Lung (tissue), 11 donors: ENCODE measurements at regions not wholly inside any gene's neighbourhood (a gene's known extent, or its start where the extent isn't known, plus 50 kb on each side); places are given as distances from the start of the nearest gene placed in this dataset.

Source experiments
- ATAC-seq: fragments of 200-7000 bp; cut with Tn5 transposase; one replicate; pipeline ENCODE4 v1.9.1; 2020; ENCODE audit warnings: moderate number of reproducible peaks; ENCODE audit not compliant: insufficient read depth, low FRiP score
- DNase-seq, 3 donors: peaks; one replicate each; pipeline ENCODE4 v3.0.0-alpha.2; 2013 to 2017
- H3K27ac ChIP-seq, 2 donors: one replicate each; pipeline ENCODE4 v1.5.1; 2013; ENCODE audit warnings: mild to moderate bottlenecking in 2 of 2, moderate library complexity in 2 of 2, control low read depth in 1 of 2, inconsistent platforms in 1 of 2, low read depth in 1 of 2, low read length in 1 of 2
- H3K27me3 ChIP-seq, 3 donors: one replicate each; pipeline ENCODE4 v1.5.1; 2013; ENCODE audit warnings: low read length in 2 of 3; ENCODE audit not compliant: control insufficient read depth in 3 of 3, insufficient read depth in 3 of 3
- H3K36me3 ChIP-seq, 4 donors: one replicate each; pipeline ENCODE4 v1.5.1; 2013; ENCODE audit warnings: low read length in 4 of 4, mild to moderate bottlenecking in 1 of 4, moderate library complexity in 1 of 4; ENCODE audit not compliant: control insufficient read depth in 4 of 4, insufficient read depth in 4 of 4
- H3K4me1 ChIP-seq, 5 donors: one replicate each; pipeline ENCODE4 v1.5.1; 2013; ENCODE audit warnings: low read length in 5 of 5, mild to moderate bottlenecking in 2 of 5, moderate library complexity in 1 of 5; ENCODE audit not compliant: control insufficient read depth in 5 of 5, insufficient read depth in 5 of 5
- H3K4me3 ChIP-seq: one replicate; pipeline ENCODE4 v1.5.1; 2013; ENCODE audit warnings: mild to moderate bottlenecking, control low read depth, moderate library complexity
- H3K9ac ChIP-seq, 2 donors: one replicate each; pipeline ENCODE4 v1.5.1; 2013; ENCODE audit warnings: low read length in 2 of 2, control low read depth in 1 of 2; ENCODE audit not compliant: insufficient read depth in 1 of 2
- H3K9me3 ChIP-seq, 4 donors: one replicate each; pipeline ENCODE4 v1.5.1; 2013; ENCODE audit warnings: low read length in 3 of 4, mild to moderate bottlenecking in 1 of 4, moderate library complexity in 1 of 4; ENCODE audit not compliant: control insufficient read depth in 4 of 4, insufficient read depth in 3 of 4
- WGBS, 2 donors: extraction: QIAGEN DNeasy Blood & Tissue Kit; methylation state at CpG; one replicate each; pipeline ENCODE4 v1.1.7; 2013; 5-methylcytosine and 5-hydroxymethylcytosine counted together
- TF ChIP-seq, protein P1 (sequence below): IDR thresholded peaks from 2 replicates; pipeline ENCODE4 v1.5.1; 2012; ENCODE audit warnings: mild to moderate bottlenecking; ENCODE audit errors: control extremely low read depth, extremely low read depth
- donor health status: control.
- donor health status: control.
- donor health status: Bipolar disorder and iron deficiency.
- donor health status: healthy.
- donor health status: DM: yes; HTN: yes; CAD: no.

DNA sequence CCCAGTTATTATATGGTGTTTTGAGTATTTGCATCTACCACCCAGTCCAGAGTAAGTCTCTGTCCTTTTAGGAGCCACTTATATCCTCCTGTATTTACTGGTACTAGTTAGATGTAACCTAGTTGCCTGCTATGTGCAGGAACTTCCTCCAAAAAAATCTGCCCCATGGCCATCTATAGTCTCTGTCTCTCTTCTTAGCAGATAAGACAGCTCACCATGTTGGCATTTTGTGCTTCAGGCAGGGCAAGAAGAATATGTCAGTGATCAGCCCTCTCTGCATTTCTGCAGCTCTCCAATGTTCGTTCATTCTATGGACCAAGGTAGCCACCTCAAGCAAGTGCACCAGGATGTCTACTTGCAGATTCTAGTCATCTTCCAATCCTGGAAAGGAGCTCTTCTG, 446.5 kb downstream of the TLE1 start:
- Histone ChIP-seq H3K9ac (no peak overlapping the region), H3K9me3 (no peaks in the 10 kb centered on the region), H3K4me1 (peaks cover 0 to 6% (median 0%) of the 10 kb centered on the region in 5 donors), H3K27ac (no peak overlapping the region), H3K4me3 (no peak overlapping the region), H3K36me3 (no peaks in the 10 kb centered on the region), H3K27me3 (no peaks in the 10 kb centered on the region)
- ATAC-seq = no peak
- WGBS, 2 donors = 84 to 100% methylated on average over 1 of the region's 1 CpG
- TF ChIP-seq, protein P1, sequence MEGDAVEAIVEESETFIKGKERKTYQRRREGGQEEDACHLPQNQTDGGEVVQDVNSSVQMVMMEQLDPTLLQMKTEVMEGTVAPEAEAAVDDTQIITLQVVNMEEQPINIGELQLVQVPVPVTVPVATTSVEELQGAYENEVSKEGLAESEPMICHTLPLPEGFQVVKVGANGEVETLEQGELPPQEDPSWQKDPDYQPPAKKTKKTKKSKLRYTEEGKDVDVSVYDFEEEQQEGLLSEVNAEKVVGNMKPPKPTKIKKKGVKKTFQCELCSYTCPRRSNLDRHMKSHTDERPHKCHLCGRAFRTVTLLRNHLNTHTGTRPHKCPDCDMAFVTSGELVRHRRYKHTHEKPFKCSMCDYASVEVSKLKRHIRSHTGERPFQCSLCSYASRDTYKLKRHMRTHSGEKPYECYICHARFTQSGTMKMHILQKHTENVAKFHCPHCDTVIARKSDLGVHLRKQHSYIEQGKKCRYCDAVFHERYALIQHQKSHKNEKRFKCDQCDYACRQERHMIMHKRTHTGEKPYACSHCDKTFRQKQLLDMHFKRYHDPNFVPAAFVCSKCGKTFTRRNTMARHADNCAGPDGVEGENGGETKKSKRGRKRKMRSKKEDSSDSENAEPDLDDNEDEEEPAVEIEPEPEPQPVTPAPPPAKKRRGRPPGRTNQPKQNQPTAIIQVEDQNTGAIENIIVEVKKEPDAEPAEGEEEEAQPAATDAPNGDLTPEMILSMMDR = no peak
- DNase-seq = no peak

DNA sequence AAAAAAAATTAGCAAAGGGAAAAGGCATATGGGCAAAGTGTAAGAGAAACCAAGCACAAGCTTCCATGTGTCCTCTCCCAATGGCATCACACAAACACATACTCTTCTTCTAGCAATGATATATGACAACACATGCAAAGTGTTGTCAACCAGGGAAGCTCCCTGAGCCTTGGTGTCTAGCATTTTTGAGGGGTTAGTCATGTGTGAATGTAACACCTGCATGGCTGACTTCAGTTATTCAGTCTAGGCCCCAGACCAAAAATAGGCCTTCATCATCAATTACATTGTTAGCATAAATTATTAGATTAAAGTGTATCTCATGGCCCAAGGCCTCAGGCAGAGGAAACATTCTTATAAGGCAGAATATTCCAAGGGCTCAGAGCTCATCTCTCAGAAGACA, 450.0 kb downstream of the TLE1 start:
- no peak overlapping the region for H3K27ac ChIP-seq
- ATAC-seq (no peak), DNase-seq (no peak)
- peaks cover 0 to 2% (median 0%) of the 10 kb centered on the region in 5 donors for H3K4me1 ChIP-seq
- no peaks in the 10 kb centered on the region for H3K36me3 ChIP-seq
- TF ChIP-seq, protein P1 = no peak
- no peak overlapping the region for H3K4me3 ChIP-seq
- no peak overlapping the region for H3K9ac ChIP-seq
- no peaks in the 10 kb centered on the region for H3K9me3 ChIP-seq
- no peaks in the 10 kb centered on the region for H3K27me3 ChIP-seq

DNA sequence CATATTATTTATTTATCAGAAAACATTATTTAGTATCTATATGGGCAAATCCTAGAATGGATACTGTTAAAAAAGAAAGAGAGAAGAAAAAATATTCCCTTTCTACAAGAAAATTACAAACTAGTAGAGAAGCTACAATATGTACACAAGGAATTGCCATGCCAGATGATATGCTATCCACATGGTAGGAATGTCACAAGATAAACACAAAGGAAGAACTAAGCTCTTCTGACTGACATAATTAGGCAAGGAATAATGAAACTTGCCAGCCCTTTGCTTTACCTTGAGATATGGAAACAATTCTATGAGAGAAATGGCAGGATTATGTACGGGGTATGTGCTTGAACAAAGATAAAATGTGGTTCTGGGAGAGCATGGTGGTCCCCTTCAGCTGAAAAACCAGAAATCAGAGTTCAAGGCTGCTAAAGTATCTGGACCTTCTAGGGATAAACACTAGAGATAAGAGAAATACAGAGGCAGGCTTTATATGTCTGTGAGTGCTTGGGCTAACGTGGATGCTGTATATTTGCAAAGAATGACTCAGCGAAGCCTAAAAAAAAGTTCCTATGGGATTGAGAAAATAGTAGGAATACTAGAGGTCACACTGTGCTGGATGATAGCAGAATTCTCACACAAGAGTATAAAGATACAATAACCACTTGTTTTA, 451.6 kb downstream of the TLE1 start:
- TF ChIP-seq, protein P1 = no peak
- Histone ChIP-seq H3K9ac (no peak overlapping the region), H3K36me3 (no peaks in the 10 kb centered on the region), H3K4me1 (no peaks in the 10 kb centered on the region), H3K27ac (no peak overlapping the region), H3K27me3 (no peaks in the 10 kb centered on the region), H3K9me3 (no peaks in the 10 kb centered on the region), H3K4me3 (no peak overlapping the region)
- ATAC-seq (no peak), DNase-seq (no peak)
- WGBS, 2 donors = 76 to 82% methylated on average over 3 of the region's 3 CpGs
